Body of pancreas (tissue), 4 donors: ENCODE measurements at regions not wholly inside any gene's neighbourhood (a gene's known extent, or its start where the extent isn't known, plus 50 kb on each side); places are given as distances from the start of the nearest gene placed in this dataset.

Experiments
- CTCF ChIP-seq, 7 experiments: fragments of 450-650 bp in 4 of 7; fragments of 200-600 bp in 3 of 7; sonication (generic) in 3 of 7; IDR thresholded peaks; one replicate each; pipeline ENCODE4 v1.5.1; 2016 to 2019; ENCODE audit warnings: antibody characterized with exemption in 7 of 7
- POLR2A ChIP-seq, 3 donors: fragments of 450-650 bp; IDR thresholded peaks; one replicate each; pipeline ENCODE4 v1.6.1; 2016; ENCODE audit warnings: antibody characterized with exemption in 3 of 3, mild to moderate bottlenecking in 2 of 3

GRCh38 chr18:34947711-34948125 lies 93.5 kb upstream of the MAPRE2 start:
- TF ChIP-seq CTCF (IDR thresholded peaks at IDR 0.05) (no peak), POLR2A (IDR thresholded peaks at IDR 0.05) (no peak)
